EH (cell line): ENCODE measurements at regions not wholly inside any gene's neighbourhood (a gene's known extent, or its start where the extent isn't known, plus 50 kb on each side); places are given as distances from the start of the nearest gene placed in this dataset.

Experiments
- DNase-seq: peaks from one replicate; pipeline ENCODE4 v3.0.0-alpha.2; 2015; ENCODE audit warnings: low read depth

DNA sequence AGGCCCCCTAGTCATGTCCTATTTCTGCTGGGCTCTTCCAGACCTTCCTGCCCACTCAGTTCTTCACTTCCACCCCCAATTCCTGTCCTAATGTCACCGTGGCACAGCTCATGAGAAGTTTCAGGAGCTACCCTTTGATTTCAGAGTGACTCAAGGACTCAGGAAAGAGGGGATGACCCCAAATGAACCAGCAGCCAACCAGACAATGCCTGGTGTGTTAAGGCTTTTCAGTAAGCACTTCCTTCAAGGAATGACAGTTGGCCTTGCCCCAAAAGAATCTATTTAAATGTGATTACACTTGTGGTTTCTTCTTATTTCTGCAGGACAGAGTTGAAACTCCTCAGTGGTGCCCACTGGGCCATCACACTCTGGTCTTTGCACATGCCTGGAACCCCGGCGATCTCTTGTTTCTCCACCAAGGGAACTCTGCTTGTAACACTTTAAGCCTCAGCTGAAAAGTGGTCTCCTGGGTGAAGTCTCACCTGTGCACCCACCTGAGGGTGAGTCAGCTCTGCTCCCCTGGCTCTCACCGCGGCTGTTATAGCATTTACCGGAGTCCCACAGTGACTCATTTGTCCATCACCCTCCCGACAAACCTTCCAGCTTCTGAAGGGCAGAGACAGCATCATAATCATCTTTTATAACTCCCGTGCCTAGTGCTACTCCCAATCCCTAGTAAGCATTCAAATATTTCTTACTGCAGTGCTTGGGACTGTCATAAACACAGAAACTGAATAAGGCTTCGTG lies 123.0 kb upstream of the SVIL start:
- peak; percentile 47 for DNase-seq

- no peak for DNase-seq
Measured at GRCh38 chr10:29756451-29756850, 121.7 kb upstream of the SVIL start.

DNA sequence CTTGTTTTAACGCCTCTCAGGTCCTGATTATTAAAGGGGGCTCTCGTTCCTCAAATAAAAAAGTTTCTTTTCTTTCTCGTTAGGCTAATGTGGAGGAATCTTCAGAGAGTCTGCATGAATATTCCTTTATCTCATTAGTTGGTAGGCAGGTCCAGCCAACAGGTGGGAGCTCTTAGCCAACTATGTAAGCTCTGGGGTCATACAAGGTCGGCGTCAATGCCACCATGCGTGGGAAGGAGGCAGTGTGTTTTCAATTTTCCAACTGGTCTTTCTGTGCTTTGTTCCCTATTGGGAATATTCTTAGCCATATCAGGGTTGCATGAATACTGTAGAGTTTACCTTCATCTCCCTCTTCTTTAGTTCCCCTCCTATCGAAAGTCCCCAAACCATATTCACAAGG lies 118.5 kb upstream of the SVIL start:
- no peak for DNase-seq

DNA sequence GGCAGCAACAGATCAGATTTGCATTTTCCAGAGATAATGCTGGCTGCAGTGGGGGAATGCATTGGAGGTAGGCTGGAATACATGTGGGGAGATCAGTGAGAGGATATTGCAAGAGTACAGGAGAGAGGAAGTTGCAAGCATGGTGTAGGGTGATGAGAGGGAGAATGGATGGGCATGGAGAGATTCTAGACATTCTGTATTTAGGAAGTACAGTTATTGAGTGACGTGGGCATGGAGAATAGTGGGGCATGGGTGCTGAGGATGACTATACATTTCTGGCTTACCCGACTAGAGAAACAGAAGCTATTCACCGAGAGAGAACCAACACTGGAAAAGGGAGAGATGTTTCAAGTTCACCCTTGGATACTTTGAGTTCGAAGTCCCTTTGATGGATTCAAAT lies 116.9 kb upstream of the SVIL start:
- no peak for DNase-seq

GRCh38 chr10:29751240-29751639 lies 116.5 kb upstream of the SVIL start:
- DNase-seq: no peak

DNA sequence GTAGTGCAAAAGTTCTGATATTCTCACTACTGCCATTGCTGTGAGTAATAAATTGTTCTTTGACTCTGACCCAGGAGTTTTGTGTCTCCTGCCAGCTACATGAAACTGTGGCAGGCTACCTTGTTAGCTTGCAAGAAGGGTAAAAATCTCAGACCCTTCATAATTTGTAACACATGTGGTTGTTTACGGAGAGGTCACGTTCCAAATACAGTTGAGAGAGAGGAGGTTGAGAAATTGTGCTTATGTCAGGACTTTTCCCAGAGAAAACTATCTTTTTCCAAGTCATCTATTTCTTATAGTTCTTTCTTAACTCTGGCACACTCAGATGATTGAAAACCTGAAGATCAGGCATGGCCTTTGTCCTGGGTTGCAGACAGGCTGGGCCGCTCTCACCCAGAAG lies 114.4 kb upstream of the SVIL start:
- peak; percentile 20 for DNase-seq

DNA sequence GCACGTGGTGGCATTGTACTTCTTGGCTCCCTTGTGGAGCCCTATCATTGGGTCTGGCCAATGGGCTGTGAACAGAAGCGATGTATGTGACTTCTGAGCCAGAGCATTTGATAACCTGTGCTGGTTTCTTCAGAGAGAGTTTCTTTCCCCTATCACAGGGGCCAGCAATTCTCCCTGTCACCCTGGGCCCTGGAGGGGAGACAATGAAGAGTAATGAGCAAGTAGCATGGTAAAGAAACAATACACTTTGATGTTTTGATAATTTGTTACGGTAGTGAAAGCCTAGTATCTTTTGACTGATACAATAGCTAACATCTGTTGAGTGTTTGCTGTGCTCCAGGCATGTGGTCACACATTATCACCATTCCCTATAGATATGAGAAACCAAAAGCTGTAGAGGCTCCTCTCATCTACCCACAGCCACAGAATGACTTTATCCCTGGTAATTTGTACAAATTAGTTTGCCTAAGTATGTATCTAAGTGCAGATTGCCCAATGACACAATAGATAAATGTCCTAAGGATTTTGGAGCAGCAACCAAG lies 113.4 kb upstream of the SVIL start:
- no peak for DNase-seq

- peak; percentile 65 for DNase-seq
Measured at GRCh38 chr10:29746080-29746797, 111.5 kb upstream of the SVIL start.

- peak; percentile 31 for DNase-seq
Measured at GRCh38 chr10:29740981-29741545, 106.3 kb upstream of the SVIL start.

- DNase-seq: no peak
Measured at GRCh38 chr10:29738341-29738740, 103.6 kb upstream of the SVIL start.

DNA sequence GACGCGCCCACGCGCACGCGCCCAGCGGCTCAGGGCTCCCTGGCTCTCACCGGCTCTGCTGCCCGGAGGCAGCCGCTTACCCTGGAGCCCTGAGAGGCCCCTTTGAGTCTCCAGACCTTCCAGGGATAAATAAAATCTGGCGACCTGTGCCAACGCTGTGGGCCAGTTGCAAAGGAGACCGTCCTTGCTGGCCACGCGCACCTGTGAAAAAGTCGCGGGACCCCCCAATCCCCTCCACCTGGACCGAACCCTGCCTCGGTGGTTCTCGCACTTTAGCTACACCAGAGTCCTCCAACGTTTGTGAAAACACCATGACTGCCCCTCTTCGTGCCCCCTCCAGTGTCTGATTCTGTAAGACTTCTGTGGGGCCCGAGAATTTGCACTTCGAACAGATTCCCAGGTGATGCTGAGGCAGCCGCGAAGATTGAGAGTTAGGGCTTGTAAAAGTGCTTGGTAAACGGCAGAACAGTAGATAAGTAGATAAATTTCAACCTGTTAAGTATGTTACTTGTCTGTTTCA lies 102.4 kb upstream of the SVIL start:
- DNase-seq: no peak

- peak; percentile 36 for DNase-seq
Measured at GRCh38 chr10:29736366-29737073, 101.7 kb upstream of the SVIL start.

GRCh38 chr10:29735628-29736365 lies 101.0 kb upstream of the SVIL start:
- DNase-seq: peak; percentile 50

DNA sequence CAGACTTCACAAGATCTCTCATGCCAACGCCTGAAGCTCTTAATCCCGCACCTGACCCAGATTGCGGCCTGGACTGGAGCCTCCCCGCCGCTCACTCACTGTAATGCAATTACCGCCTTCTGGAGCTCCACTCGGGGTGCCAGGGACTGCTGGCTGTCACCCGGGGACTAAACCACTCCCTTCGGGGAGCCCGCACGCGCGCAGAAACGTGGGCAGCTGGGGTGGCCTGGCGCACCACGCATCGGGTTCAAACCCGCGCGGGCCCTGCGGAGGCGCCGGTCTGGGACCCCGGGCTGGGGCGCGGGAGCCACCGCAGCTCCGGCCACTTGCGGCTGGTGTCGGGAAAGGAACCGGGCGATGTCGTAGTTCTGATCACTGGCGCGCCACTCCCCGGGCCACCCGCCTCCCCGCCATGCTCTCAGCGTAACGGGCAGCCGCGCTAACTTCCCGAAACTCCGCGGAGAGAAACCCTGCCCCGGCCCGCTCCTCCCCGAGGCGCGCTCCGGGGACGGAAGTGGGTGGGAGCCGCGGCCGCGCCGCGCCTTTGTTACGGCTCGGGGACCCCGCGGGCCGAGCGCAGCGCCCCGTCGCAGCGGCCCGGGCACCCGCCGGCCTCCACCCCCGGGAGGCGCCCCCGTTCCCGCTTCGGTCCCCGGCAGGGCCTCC lies 100.3 kb upstream of the SVIL start:
- DNase-seq: peak; percentile 46

- DNase-seq: no peak
Measured at GRCh38 chr10:29734640-29734961, 99.8 kb upstream of the SVIL start.

- no peak for DNase-seq
Measured at GRCh38 chr10:29733323-29733722, 98.6 kb upstream of the SVIL start.

GRCh38 chr10:29732918-29733317 lies 98.1 kb upstream of the SVIL start:
- DNase-seq: no peak

- no peak for DNase-seq
Measured at GRCh38 chr10:29731760-29732159, 97.0 kb upstream of the SVIL start.

- DNase-seq: no peak
Measured at GRCh38 chr10:29730969-29731368, 96.2 kb upstream of the SVIL start.

- no peak for DNase-seq
Measured at GRCh38 chr10:29730458-29730857, 95.7 kb upstream of the SVIL start.

DNA sequence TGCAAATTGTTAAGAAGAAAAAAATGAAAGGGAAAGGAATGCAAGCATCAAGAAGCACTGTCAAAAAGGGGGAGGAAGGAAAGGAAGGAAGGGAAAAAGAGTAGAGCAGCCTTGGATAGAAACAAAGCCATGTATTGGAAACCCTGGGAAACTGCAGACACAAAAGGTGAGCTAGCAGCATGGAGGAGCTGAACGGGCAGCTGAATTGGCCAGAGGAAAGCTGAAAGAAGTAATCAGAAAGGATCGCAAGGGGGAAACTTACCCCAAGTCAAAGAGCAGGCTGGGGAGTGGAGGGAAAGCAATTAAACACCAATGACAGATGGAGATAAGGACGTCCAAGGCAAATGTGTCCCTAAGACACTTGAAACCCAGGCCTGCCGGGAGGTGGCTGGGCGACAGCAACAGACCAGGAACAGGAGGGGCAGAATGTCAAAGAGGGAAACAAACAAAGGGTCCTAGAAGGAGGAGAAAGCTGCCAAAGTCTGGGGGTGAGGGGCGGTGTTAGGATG lies 93.8 kb upstream of the SVIL start:
- no peak for DNase-seq
